AG09319 (cell line): ENCODE measurements at regions not wholly inside any gene's neighbourhood (a gene's known extent, or its start where the extent isn't known, plus 50 kb on each side); places are given as distances from the start of the nearest gene placed in this dataset.
"Not testable (repeated sequence)": the region's sequence is repeated elsewhere in the genome, so short reads cannot be mapped to it uniquely, and the experiment has no call there.

Experiments used
- DNase-seq: peaks from one replicate; pipeline ENCODE4 v3.0.0-alpha.2; 2010; ENCODE audit warnings: low read depth; ENCODE audit errors: extremely low read depth
- TF ChIP-seq, protein P1 (sequence below): IDR thresholded peaks from 2 replicates; pipeline ENCODE4 v1.5.1; 2011; ENCODE audit warnings: low read depth, mild to moderate bottlenecking, inconsistent platforms, low read length, moderate library complexity

- TF ChIP-seq, protein P1, sequence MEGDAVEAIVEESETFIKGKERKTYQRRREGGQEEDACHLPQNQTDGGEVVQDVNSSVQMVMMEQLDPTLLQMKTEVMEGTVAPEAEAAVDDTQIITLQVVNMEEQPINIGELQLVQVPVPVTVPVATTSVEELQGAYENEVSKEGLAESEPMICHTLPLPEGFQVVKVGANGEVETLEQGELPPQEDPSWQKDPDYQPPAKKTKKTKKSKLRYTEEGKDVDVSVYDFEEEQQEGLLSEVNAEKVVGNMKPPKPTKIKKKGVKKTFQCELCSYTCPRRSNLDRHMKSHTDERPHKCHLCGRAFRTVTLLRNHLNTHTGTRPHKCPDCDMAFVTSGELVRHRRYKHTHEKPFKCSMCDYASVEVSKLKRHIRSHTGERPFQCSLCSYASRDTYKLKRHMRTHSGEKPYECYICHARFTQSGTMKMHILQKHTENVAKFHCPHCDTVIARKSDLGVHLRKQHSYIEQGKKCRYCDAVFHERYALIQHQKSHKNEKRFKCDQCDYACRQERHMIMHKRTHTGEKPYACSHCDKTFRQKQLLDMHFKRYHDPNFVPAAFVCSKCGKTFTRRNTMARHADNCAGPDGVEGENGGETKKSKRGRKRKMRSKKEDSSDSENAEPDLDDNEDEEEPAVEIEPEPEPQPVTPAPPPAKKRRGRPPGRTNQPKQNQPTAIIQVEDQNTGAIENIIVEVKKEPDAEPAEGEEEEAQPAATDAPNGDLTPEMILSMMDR, result no peak
- DNase-seq, result no peak
Observed at GRCh38 chr15:39514933-39515332, 65.9 kb upstream of the THBS1 start.

DNA sequence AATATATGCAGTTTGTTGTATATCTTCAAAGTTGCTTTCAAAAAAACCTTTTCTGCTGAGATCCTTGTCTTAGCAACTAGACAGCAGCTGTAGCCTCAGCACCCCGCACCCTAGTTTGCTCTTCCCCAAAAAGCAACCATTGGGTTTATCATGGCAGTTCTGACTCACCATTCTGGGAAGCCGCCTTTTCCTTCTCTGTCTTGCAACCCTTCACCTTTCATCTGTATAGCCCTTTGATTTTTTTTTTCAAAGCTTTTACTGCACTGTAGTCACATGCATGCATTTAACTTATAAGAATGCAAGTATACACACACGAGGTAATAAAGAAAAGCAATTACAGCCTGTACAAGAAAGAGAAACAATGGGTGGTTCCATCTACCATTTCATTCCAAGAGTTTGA, 65.1 kb upstream of the THBS1 start:
- DNase-seq, result no peak
- TF ChIP-seq, protein P1, result no peak

DNA sequence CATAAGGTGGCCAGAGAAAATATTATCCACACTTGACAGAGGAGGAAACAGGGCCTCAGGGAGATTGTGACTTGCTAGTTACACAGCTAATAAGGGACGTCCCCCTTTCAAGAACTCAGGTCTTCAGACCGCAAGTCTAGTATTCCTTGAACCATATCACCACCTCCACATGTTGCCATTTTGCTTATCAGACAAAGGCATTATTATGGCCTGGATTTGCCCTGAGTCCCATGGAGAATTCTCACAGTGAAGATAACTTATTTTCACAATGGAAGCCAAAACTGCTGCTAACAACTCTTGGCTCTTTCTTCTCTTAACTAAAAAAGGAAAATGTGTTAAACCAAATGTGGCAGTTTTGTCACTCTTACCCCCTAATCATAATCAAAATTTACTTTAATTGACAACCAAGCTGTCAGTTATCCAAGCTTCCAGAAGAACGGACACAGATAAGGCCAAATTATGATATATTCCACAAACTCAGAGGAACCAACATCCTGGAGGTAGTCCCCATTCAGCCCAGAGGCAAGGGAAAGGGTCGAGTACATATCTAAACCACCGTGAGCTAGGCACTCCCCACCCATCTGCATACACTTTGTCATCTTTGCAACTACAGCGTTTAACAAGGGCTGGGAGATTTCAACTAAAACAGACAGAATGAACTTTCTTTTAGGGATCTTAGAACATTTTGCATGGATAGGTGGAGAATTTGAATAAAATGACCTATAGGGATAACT, 63.6 kb upstream of the THBS1 start:
- DNase-seq, result no peak

DNA sequence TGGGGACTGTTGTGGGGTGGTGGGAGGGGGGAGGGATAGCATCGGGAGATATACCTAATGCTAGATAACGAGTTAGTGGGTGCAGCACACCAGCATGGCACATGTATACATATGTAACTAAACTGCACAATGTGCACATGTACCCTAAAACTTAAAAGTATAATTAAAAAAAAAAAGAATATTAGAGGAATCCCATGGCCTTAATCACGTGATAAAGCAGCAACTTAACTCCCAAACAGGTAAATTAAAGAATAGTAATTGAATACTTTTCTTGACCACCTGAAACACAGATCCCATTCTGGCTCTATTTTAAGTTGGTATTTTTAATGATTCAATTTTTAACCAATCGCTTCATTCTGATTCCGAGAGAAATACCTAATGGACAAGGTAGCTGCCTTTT, 56.9 kb upstream of the THBS1 start:
- DNase-seq, result not testable (repeated sequence)

More for the DNA sequence above, 63.6 kb upstream of the THBS1 start:
- TF ChIP-seq, protein P1, result no peak

DNA sequence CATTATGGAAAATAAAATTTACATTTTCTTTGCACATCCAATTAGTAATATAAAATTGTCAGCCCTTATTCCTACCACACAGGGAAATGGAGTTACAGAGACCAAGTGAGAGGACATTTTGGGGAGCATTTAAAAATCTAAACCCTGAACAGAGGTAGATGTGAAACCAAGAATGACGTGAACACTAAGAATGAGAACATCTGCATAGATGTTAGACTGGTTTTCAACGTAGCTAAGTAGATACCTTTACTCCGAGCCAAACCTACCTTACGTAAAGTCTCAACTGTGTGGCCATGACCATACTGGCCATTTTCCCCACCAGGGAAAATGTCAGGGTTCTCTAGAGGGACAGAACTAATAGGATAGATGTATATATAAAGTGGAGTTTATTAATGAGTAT, 51.4 kb upstream of the THBS1 start:
- TF ChIP-seq, protein P1, result no peak
- no peak for DNase-seq

DNA sequence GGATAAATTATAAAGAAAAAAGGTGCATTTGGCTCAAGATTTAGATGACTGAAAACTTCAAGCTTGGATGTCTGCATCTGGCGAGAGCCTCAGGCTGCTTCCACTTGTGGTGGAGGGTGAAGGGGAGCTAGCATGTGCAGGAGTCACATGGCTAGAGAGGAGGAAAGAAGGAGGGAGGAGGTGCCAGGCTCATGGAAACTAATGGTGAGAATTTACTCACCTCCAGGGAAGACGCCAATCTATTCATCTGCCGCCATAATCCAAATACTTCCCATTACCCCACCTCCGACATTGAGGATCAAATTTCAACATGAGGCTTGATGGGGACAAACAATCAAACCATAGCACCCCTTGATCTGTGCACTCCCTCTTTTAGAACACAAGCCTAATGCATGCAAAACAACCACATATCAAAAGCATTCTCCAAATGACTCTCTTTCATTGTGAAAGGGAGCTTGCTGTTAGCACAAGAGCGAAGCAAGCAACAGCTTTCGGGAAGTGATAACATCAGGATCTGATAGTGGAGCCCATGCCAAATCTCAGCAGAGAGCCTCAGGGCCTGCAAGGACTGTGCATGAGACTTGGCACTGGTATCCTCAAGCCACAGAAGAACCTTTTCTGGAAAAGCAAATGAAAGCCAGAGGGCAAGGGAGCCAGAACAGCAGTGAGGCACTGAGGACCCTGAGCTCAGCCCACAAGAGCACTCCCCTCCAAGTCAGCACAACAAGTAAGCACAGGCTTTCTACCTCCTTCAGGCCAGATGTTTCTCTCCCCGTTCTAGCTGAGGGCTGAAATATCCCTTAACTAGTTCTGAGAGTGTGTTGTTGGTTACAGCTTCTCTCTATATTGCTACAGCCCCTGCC, 50.2 kb upstream of the THBS1 start:
- peak; percentile 79 for DNase-seq
- TF ChIP-seq, protein P1, result no peak
